OCI-LY7 (cell line): ENCODE measurements at regions not wholly inside any gene's neighbourhood (a gene's known extent, or its start where the extent isn't known, plus 50 kb on each side); places are given as distances from the start of the nearest gene placed in this dataset.

Source experiments
- CTCF ChIP-seq: fragments of 200-600 bp; sonication (generic); conservative IDR thresholded peaks from 2 replicates; pipeline ENCODE4 v1.5.1; 2014; ENCODE audit warnings: mild to moderate bottlenecking, antibody characterized with exemption, low read length, moderate library complexity, mixed read lengths
- EZH2phosphoT487 ChIP-seq: fragments of 200-600 bp; sonication (generic); IDR thresholded peaks from 2 replicates; pipeline ENCODE4 v1.6.1; 2018; ENCODE audit warnings: low read depth, borderline replicate concordance, mild to moderate bottlenecking, mixed run types, antibody characterized with exemption, low read length, moderate library complexity, mixed read lengths

GRCh38 chr15:58303236-58303635, 128.6 kb upstream of the LIPC start:
- TF ChIP-seq CTCF, result no peak
- no peak for TF ChIP-seq EZH2phosphoT487
